HG02840 (cell line): ENCODE measurements at regions not wholly inside any gene's neighbourhood (a gene's known extent, or its start where the extent isn't known, plus 50 kb on each side); places are given as distances from the start of the nearest gene placed in this dataset.

ENCODE experiments used
- ATAC-seq: cut with Tn5 transposase; IDR thresholded peaks from one replicate; pipeline ENCODE4 v1.9.1; 2021; ENCODE audit warnings: mild to moderate bottlenecking, moderate library complexity, moderate number of reproducible peaks; ENCODE audit not compliant: unreplicated experiment, low FRiP score

DNA sequence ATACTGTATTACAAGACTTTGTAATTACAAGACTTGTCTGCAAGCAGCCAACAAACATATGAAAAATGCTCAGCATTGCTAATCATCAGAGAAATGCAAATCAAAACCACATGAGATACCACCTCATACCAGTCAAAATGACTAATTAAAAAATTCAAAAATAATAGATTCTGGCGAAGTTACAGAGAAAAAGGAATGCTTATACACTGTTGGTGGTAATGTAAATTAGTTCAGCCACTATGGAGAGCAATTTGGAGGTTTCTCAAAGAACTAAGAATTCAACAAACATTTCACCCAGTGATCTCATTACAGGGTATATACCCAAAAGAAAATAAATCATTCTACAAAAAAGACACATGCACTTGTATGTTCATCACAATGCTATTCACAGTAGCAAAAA, 617.5 kb upstream of the CCDC54 start:
- no peak for ATAC-seq

DNA sequence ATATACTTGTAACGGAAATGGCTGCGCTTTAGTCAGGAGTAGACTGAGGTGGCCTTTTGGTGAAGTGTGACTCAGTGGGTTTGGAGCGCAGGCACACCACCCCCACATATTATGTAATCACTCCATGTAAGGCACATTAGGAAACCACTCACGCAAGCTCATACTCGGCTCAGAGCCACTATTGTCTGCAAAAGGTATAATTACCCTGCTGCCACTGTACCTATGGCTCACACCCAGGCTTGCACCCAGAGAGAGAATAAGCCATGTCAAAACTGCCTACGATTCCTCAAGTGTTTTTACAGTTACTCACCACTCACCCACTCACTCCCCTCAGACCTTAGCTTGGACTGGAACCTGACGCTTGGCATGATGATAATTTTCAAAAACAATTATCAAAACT, 611.9 kb upstream of the CCDC54 start:
- ATAC-seq, result no peak

DNA sequence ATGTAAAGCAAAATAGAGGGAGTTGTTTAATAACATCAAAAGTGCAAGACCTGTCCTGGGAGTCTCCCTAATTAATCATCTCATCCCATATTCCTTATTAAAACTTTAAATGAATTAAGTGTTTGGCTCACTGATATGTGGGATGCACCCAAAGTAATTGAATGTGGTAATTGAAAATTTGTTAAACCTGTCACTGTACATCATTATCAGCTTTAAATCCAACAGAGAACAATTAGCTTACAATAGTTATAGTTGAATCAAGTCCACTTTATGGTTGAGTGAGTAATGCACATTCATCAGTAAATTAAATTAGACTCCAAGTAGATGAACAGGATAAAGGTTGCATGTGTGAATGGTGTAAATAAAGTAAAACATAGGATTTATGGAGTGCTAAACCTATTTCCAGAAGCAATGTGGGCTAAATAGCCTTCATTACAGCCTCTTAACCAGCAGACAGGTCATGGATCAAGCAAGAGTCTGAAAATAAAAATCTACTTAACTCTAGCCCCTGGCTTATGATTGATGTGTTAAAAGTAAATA, 608.2 kb upstream of the CCDC54 start:
- ATAC-seq, result no peak

DNA sequence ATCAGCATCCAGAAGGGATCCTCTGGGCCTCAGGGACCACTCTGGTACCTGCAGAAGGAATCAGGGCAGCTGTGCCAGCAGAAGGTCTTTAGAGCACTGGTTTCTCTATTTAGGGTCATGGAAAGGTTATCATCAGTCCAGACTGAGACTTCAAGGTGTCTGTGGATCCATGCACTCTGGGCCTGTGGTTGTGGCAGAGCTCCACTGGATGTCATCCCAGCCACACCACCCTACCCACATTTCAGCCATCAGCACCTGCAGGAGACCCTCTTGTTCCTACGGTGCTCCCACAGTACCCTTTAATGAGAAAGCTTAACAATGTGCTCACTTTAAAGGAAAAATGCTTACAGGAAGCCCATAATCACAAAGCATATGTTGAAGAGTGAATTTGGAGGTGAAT, 603.4 kb upstream of the CCDC54 start:
- no peak for ATAC-seq

DNA sequence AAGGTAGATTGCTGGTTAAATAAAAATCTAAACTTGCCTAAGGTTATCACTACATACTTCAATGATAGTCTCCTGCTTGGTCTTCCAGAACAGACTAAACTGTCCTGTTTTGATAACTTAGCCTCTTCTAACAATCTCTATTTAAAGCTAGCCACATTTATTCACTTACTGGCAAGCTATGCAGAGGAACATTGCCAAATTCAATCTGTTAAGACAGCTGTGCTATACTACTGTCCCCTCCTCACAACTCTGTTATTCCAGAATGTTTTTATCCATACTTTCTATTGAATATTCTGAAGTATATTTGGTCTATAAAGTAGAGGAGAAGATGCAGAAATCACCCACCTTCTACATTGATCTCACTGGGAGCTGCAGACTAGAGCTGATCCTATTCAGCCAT, 594.0 kb upstream of the CCDC54 start:
- no peak for ATAC-seq

DNA sequence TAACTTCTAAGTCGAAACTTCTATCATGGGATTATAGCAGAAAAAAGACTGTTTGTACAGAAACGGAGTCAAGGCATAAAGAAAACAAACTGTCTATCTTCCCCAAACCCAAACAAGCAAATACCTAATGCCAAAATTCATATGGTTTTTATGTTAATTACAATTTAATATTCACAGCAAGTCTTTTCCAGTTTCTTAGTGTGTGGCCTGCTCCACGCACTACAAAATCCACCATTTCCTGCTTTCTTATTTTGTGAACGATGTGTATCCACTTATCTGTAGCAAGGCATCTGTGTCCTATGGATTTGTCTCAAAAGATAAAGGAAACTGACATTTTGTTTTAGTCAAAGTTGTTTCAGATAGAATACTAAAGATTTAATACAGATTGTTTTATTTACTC, 588.0 kb upstream of the CCDC54 start:
- no peak for ATAC-seq

DNA sequence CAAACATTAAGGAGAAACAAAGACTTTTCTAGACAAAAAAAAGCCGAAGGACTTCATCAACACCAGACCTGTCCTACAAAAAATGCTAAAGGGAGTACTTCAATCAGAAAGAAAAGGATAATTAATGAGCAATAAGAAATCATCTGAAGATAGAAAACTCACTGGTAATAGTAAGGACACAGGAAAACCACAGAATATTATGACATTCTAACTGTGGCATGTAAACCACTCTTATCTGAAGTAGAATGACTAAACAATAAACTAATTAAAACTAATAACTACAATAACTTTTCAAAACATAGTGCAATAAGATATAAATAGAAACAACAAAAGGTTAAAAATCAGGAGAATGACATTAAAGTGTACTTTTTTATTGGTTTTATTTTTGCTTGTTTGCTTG, 584.5 kb upstream of the CCDC54 start:
- no peak for ATAC-seq

DNA sequence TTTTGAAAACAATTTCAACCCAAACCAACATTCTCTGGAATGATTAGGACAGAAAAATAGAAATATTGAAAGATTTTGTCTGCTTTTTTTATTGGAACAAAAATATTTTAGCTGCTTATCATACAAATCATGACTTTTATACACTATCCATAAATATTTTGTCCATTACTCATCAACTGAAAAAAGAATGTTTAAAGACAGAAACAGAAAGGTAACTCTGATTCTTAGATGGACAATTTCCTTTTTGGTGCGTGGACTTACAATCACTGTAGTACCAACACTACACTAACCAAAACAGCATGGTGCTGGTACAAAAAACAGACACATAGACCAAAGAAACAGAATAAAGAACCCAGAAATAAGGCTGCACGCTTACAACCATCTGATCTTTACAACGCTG, 582.8 kb upstream of the CCDC54 start:
- no peak for ATAC-seq

DNA sequence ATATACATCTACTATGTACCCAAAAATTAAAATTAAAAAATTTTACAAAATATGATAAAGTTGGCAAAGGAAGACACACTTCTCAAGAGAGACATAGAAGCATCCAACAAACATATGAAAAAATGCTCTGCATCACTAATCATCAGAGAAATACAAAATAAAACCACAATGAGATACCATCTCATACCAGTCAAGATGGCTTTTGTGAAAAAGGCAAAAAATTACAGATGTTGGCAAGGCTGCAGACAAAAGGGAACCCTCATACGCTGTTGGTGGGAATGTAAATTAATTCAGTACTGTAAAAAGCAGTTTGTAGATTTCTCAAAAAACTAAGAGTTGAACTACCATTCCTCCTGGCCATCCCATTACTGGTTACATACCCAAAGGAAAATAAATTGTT, 581.7 kb upstream of the CCDC54 start:
- no peak for ATAC-seq

DNA sequence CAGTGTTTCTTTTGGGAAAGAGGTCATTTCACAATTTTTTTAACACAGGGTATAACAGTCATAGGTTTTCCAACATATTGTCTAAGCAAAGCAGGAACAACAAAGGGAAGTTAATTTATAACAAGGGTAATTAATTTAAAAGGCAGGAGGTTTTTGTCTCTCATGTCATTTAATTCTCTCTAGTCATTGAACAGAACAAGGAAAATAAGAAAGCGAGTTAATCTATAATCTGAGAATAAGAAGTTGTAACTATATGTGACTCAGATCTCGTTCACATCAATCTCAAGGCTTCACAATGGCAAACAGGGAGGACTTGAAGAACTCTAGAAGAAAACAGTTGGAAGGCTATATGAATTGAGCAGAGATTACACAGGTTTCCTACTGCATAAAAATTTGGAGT, 579.8 kb upstream of the CCDC54 start:
- ATAC-seq, result no peak

DNA sequence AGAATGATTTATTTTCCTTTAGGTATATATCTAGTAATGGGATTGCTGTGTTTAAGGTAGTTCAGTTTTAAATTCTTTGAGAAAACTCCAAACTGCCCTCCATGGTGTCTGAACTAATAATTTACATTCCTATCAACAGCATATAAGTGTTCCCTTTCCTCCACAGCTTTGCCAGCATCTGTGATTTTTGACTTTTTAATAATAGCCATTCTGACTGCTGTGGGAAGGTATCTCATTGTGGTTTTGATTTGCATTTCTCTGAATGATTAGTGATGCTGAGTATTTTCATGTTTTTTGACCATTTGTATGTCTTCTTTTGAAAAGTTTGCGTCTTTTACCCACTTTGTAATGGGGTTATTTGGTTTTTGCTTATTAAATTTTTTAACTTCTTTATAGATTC, 571.6 kb upstream of the CCDC54 start:
- ATAC-seq, result no peak

DNA sequence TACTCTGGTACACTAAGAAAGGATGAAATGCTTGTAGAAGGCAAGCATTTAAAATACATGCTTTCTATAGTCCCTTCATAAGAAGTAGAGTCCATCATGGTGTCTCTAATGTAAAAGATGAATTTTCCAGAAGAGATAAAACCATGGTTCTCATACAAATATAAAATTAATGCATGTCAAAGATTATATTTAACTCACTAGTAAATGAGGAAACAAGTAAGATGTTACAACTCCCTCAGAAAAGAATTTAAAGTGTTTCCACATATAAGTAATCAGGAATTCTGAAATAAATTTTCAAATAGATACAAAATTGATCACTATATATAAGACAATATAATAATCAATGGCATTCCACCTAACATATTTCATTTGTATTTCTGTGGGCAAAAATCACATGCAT, 570.3 kb upstream of the CCDC54 start:
- ATAC-seq, result no peak

DNA sequence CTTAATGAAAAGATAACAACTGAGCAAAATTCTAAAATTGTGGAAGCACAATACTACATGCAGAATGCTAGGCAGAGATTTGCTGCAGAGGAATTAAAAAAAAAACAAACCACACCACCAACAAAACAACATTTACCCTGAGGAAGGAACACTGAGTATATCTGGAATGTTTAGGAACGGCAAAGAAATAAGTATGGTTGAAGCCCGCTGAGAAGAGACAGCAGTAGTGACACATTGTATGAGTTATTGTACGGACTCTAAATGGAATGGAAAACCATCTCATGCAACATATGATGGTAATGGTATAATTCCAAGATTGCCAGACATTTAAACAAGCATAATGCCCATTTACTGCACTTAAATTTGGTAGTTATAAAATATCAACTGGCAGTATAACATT, 568.2 kb upstream of the CCDC54 start:
- no peak for ATAC-seq

DNA sequence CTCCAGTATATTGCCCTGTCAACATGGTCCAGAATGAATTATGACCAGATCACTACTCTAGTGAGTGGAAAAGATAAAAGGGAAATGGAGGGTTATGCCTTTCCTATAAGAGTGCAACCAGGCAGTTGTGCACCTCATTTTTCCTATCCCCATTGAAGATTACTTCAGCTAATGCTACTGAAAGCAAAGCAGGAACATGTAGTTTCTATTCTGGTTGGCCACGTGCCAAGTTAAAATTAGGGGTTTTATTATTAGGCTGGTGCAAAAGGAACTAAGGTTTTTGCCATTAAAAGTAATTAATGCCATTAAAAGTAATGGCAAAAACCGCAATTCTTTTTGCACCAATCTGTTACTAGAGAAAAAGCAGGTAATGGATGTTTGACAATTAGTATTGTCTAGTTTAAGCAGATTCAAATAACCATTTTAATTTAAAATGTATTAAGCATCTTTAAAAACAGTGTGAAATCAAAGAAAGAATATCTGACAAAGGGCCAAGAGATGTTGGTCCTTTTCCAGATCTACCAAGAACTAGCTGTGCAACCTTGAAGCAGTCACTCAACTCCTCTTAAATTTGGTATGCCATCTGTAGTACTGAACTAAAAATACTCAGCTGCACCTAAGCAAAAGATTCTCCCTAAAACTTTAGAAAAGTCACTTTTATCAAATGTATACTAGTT, 567.5 kb upstream of the CCDC54 start:
- ATAC-seq, result no peak

DNA sequence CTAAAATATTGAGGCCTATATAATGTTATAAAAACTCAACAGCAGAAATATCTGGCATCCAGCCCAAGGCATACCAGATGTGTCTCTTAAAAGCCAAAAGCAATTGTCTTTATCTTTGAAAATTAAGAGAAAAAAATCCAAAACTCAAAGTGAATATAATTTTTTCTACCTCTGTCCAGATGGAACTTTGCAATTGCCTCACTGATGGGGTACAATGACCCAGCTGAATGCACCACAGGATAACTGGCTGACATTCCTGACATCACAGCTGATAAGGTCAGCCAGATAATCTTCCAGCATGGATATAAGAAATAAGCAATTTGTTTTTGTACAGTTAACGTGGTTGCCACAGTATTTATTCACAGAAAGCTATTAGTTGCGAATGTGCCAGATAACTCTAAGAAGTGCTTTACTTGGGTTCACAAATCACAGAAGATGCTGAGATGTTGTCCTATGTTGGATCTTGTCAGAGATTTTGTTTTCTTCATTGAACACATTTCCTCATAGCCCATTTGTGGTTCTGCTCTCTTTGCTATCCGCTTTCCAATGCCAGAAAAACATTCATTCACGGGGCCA, 566.9 kb upstream of the CCDC54 start:
- ATAC-seq, result no peak

DNA sequence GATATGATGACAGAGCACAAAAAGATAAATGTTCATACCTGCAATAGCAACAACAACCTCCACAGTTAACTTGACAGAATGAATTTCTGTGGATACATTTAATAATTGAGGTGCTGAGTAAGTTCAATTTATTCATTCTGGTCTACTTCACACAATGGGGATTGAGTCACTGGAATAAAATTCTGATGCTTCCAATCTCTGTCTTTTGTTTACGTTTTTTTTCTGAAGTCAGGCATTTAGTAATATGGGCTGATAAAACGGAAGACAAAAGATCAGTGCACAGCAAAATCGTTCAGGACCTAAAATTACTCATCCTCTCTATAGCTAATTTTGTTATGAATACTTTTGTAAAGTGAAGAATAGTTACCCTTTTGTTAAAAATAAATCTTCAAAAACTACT, 565.9 kb upstream of the CCDC54 start:
- ATAC-seq, result no peak

DNA sequence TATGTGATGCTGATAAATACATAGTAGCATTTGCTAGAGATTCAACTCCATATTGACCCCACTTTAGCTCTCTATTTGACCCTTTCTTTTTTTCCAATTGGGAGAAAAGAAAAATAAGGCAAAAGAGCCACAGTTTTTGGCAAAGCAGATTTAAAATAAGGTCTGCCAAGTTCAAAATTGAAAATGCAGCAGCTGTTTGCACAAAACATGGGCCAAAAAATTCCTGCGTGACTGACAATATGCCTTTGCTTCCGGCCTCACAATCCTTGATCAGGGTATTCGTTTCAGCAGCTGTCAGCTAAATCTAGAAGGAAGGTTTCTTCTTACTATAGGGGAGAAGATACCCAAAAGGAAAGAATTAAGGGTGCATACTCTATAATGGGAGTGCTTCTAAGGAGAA, 563.5 kb upstream of the CCDC54 start:
- ATAC-seq, result no peak

DNA sequence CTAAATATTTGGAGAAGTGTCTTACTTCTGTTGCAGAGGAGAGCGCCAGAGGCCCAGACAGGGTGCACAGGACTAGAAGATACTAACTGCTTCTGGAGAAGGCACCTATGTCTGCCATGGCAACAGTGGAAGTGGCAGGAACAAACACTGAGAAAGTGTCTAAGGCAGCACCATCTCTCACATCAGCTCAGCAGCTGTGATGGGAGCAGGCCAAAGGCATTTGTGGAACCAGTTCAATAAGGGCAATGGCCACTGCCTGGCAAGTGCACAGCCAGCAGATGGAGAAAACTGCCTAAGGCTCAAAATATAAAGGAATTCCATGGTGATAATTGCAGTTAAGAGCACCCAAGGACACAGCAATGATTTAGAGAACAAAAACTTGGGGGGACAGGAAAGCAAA, 563.0 kb upstream of the CCDC54 start:
- ATAC-seq, result no peak

DNA sequence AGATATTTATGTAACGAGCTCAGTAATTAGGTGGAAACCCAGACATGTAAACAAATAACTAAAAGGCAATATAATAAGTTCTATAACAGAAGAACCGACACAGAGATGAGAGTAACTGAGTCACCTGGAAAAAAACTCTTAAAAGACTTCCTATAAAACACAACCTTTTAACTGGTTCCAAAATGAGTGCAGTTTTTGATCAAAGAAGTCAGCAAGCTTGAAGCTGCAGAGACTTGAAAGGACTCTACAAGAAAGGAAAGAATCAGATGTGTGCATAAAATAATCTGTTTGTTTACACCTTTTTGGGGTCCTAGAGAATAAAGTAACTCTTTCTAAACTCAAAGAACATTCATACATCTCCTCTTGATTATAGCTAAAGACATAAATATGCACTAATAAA, 560.4 kb upstream of the CCDC54 start:
- no peak for ATAC-seq

DNA sequence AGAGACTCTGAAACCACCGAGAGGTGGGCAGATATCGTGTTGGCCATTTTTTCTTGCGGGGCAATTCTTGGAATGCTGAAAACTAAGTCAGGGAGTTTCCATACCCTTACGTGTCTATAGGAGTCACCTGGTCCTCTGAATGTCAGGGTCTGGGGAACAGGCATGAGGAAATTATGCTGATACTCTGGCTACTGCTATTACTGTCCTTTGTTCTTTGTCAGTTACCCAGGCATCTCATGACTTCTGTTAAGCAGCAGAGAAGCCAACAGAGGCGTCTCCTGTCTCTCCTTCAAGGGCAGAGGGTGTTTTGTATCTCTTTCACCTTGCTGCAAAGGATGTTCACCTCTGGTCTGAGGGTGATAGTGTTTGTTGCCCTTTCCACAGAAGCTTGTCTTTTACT, 559.5 kb upstream of the CCDC54 start:
- ATAC-seq, result no peak

DNA sequence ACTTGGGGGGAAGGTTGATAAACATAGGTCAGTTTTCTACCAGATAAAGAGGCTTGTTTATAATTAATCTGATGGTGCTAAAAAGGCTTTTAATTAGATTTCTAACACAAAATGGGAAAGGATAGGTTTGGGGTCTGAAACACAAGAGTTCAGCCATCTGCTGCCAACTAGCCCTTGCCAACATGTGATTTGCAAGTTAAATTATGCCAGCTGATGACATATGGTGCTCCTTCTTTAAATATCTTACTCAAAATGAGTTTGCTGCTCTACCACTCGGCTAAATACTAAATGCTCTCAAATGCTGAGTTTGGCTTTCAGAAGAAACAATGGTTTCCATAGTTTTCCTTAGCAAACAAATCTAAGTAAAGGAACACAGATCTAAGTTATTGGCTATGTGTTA, 557.8 kb upstream of the CCDC54 start:
- ATAC-seq, result no peak

DNA sequence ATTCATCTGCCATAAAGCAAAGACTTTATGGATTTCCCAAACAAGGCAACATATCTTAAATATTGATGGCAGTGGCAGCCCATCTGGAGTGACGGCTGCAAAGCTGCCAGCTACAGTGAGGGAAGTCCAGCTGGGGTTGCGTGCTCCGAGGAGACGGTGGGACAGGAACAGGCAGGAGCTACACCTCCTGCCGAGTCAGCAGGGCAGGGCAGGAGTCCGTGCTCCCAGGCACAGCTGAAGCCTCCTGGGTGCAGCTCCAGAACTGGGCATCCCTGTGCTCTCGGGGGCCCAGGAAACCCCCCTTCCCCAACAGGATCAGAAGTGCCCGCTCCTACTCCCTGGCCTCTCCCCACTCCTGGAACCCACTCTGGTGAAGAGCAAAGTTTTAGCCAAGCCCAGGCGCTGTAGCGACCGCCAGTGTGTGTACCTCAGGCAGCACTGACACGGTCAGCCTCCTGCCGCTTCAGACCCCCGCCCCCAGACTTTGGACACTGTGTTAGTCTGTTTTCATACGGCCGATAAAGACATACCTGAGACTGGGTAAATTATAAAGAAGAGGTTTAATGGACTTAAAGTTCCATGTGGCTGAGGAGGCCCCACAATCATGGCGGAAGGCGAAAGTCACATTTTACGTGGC, 556.4 kb upstream of the CCDC54 start:
- ATAC-seq, result no peak
